ENCODE measurements at regions not wholly inside any gene's neighbourhood (a gene's known extent, or its start where the extent isn't known, plus 50 kb on each side); places are given as distances from the start of the nearest gene placed in this dataset.
A peak's percentile ranks its signal among the peaks of the same experiment; 100 is the strongest.

GRCh38 chr1:55286856-55287602, 71.9 kb upstream of the USP24 start:
- H3K9me3 ChIP-seq = no peaks in the 10 kb centered on the region
- peak; percentile 75 for DNase-seq (ENCODE audit: extremely low spot score)
- 74% methylated on average over 5 of the region's 5 CpGs for WGBS
- H3K4me1 ChIP-seq = peaks cover 0 to 9% (median 2%) of the 10 kb centered on the region in 4 donors
- no peak overlapping the region for H3K4me3 ChIP-seq
- TF ChIP-seq CTCF (IDR thresholded peaks at IDR 0.05) = no peak
- TF ChIP-seq POLR2AphosphoS5 (IDR thresholded peaks at IDR 0.05) = no peak
- TF ChIP-seq EP300 (IDR thresholded peaks at IDR 0.05) = no peak
- no peak for TF ChIP-seq POLR2A (IDR thresholded peaks at IDR 0.05; ENCODE audit: low read depth)
- H3K27ac ChIP-seq (replicated peaks in 1 of 4) = no peak overlapping the region
- intact Hi-C loops (cut with DNase I) = no loop called here
- no peaks in the 10 kb centered on the region for H3K36me3 ChIP-seq
- no peaks in the 10 kb centered on the region for H3K27me3 ChIP-seq

GRCh38 chr1:55285834-55286233, 70.7 kb upstream of the USP24 start:
- H3K36me3 ChIP-seq = no peaks in the 10 kb centered on the region
- H3K4me1 ChIP-seq = peaks cover 0 to 8% (median 2%) of the 10 kb centered on the region in 4 donors
- intact Hi-C loops (cut with DNase I) = loop anchor here (2.0 kb wide), 3 partner anchors 1299 to 1535 kb away; no protein-coding TSS in a partner anchor
- no peak for TF ChIP-seq POLR2AphosphoS5 (IDR thresholded peaks at IDR 0.05)
- no peak overlapping the region for H3K4me3 ChIP-seq
- H3K27ac ChIP-seq (replicated peaks in 1 of 4) = no peak overlapping the region
- no peaks in the 10 kb centered on the region for H3K9me3 ChIP-seq
- DNase-seq (ENCODE audit: extremely low spot score) = peak; percentile 77
- no peaks in the 10 kb centered on the region for H3K27me3 ChIP-seq
- WGBS = 80% methylated on average over 1 of the region's 2 CpGs

GRCh38 chr1:55284856-55285255, 69.7 kb upstream of the USP24 start:
- Histone ChIP-seq H3K4me1 (peaks cover 0 to 6% (median 2%) of the 10 kb centered on the region in 4 donors), H3K27ac (replicated peaks in 1 of 4) (no peak overlapping the region), H3K9me3 (no peaks in the 10 kb centered on the region), H3K4me3 (no peak overlapping the region), H3K36me3 (no peaks in the 10 kb centered on the region), H3K27me3 (no peaks in the 10 kb centered on the region)
- 25% methylated on average over 4 of the region's 4 CpGs for WGBS
- DNase-seq (ENCODE audit: extremely low spot score) = no peak
- TF ChIP-seq CTCF (IDR thresholded peaks at IDR 0.05) (peak; percentile 60 to 73 (median 63)), EP300 (IDR thresholded peaks at IDR 0.05) (no peak), POLR2A (IDR thresholded peaks at IDR 0.05; ENCODE audit: low read depth) (no peak), POLR2AphosphoS5 (IDR thresholded peaks at IDR 0.05) (no peak)
- intact Hi-C loops (cut with DNase I) = loop anchor here (2.0 to 5.0 kb wide), 4 partner anchors 1300 to 1536 kb away; no protein-coding TSS in a partner anchor

GRCh38 chr1:55282058-55282457, 66.9 kb upstream of the USP24 start:
- Histone ChIP-seq H3K27ac (replicated peaks in 1 of 4) (no peak overlapping the region), H3K4me3 (no peak overlapping the region), H3K36me3 (no peaks in the 10 kb centered on the region), H3K27me3 (no peaks in the 10 kb centered on the region), H3K4me1 (peaks cover 0 to 13% (median 9%) of the 10 kb centered on the region in 4 donors), H3K9me3 (no peaks in the 10 kb centered on the region)
- TF ChIP-seq POLR2A (IDR thresholded peaks at IDR 0.05; ENCODE audit: low read depth) (no peak), CTCF (IDR thresholded peaks at IDR 0.05) (no peak), POLR2AphosphoS5 (IDR thresholded peaks at IDR 0.05) (no peak), EP300 (IDR thresholded peaks at IDR 0.05) (no peak)
- no peak for DNase-seq (ENCODE audit: extremely low spot score)
- 73% methylated on average over 1 of the region's 1 CpG for WGBS
- intact Hi-C loops (cut with DNase I) = loop anchor here (5.0 kb wide), 1 partner anchor 1530 kb away; no protein-coding TSS in a partner anchor

- Histone ChIP-seq H3K9me3 (no peaks in the 10 kb centered on the region), H3K27ac (replicated peaks in 1 of 4) (no peak overlapping the region), H3K36me3 (no peaks in the 10 kb centered on the region), H3K27me3 (no peaks in the 10 kb centered on the region), H3K4me1 (peaks cover 0 to 26% (median 21%) of the 10 kb centered on the region in 4 donors), H3K4me3 (no peak overlapping the region)
- TF ChIP-seq CTCF (IDR thresholded peaks at IDR 0.05) (no peak), POLR2AphosphoS5 (IDR thresholded peaks at IDR 0.05) (no peak), EP300 (IDR thresholded peaks at IDR 0.05) (no peak), POLR2A (IDR thresholded peaks at IDR 0.05; ENCODE audit: low read depth) (no peak)
- intact Hi-C loops (cut with DNase I) = loop anchor here (5.0 kb wide), 1 partner anchor 1532 kb away; no protein-coding TSS in a partner anchor
- WGBS = 51% methylated on average over 2 of the region's 2 CpGs
- no peak for DNase-seq (ENCODE audit: extremely low spot score)
Measured at GRCh38 chr1:55280731-55281130, 65.6 kb upstream of the USP24 start.
